ENCODE measurements at regions not wholly inside any gene's neighbourhood (a gene's known extent, or its start where the extent isn't known, plus 50 kb on each side); places are given as distances from the start of the nearest gene placed in this dataset.

DNA sequence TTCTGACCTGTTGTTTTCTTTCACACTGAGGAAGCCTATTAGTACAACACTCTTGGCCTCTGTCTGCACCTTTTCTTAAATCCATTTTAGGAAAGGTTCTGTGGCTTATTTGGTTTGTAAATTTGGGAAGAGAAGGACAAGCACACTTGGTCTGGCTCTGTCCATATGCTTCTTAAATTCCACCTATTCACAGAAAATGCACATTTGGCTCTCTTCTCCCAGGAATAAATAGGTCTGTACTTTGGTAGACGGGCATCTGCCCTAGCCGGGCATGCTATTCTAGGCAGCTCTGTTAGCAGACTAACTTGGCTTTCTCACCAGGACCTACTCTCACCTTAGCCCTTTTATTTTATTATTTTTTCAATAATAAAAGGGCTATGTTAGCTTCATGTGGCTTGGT is 1211.8 kb upstream of the SLC39A10 start:
- TF ChIP-seq, protein P1, sequence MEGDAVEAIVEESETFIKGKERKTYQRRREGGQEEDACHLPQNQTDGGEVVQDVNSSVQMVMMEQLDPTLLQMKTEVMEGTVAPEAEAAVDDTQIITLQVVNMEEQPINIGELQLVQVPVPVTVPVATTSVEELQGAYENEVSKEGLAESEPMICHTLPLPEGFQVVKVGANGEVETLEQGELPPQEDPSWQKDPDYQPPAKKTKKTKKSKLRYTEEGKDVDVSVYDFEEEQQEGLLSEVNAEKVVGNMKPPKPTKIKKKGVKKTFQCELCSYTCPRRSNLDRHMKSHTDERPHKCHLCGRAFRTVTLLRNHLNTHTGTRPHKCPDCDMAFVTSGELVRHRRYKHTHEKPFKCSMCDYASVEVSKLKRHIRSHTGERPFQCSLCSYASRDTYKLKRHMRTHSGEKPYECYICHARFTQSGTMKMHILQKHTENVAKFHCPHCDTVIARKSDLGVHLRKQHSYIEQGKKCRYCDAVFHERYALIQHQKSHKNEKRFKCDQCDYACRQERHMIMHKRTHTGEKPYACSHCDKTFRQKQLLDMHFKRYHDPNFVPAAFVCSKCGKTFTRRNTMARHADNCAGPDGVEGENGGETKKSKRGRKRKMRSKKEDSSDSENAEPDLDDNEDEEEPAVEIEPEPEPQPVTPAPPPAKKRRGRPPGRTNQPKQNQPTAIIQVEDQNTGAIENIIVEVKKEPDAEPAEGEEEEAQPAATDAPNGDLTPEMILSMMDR (IDR thresholded peaks at IDR 0.05; ENCODE audit: extremely low read depth, insufficient read depth, missing control alignments) = no peak
- no peak for DNase-seq (ENCODE audit: low spot score)
- in situ Hi-C loops (cut with MboI; ENCODE audit: low pct_unique_long_range_greater_than_20kb, low sequenced_read_pairs, unreplicated experiment) = no loop called here

DNA sequence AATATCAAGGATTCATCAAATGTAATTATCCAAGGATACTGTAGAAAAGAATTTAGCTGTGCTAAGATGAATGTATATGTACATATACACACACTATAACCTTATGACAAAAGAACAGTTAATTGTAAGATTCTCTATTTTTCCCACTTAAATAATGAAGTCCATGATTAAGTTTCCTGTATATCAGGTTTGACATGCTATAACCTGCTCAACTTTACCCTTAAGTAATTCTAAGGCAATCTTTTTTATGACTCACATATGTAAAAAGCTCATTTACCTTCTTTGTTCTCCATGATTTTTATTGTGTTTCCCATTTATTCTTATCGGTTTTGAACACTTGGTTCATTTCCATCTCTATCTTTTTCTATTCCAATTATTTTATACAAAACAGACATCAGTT is 1213.1 kb upstream of the SLC39A10 start:
- TF ChIP-seq, protein P1 (IDR thresholded peaks at IDR 0.05; ENCODE audit: extremely low read depth, insufficient read depth, missing control alignments) = no peak
- in situ Hi-C loops (cut with MboI; ENCODE audit: low pct_unique_long_range_greater_than_20kb, low sequenced_read_pairs, unreplicated experiment) = no loop called here
- DNase-seq (ENCODE audit: low spot score) = no peak

DNA sequence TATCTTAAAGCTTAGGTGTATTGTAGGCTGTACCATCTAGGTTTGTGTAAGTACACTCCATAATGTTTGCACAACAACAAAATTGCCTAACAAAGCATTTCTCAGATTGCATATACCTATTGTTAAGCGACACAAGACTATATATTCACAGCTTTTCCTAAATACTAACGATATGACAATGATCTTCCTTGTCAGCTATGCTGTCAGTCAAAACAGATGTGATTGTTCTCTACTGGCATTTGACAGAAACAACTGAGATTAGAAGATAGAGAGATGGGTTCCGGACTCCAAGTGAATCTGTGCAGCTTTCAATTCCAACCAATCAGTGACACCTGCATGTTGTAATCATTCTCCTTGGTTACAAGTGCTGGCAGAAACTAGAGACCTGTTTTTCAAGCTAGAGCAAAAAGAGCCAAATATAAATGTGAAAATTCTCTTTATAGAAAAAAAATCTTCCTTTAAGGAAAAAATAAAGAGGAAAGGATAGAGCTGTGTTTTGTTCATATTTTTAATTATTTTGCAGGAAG is 1232.3 kb upstream of the SLC39A10 start:
- in situ Hi-C loops (cut with MboI; ENCODE audit: low pct_unique_long_range_greater_than_20kb, low sequenced_read_pairs, unreplicated experiment) = no loop called here
- TF ChIP-seq, protein P1 (IDR thresholded peaks at IDR 0.05; ENCODE audit: extremely low read depth, insufficient read depth, missing control alignments) = no peak
- no peak for DNase-seq (ENCODE audit: low spot score)

DNA sequence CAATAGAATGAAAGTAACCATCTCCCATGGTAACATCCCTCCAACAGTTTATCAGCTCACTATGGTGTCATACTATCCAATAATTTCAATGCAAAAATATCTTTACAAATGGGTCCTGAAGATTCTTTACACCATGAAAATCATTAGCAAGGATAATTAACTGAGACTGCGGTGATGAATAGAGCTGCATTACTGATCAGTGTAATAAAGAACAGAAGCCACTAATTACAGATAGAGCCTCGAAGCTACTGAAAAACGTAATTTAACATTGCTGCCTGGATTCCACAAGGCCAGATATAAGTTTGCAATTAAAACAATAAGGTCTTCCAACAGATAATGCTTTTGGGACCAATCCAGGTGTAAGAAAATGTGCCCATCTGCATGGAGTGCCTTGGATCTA is 1245.8 kb upstream of the SLC39A10 start:
- in situ Hi-C loops (cut with MboI; ENCODE audit: low pct_unique_long_range_greater_than_20kb, low sequenced_read_pairs, unreplicated experiment) = no loop called here
- TF ChIP-seq, protein P1 (IDR thresholded peaks at IDR 0.05; ENCODE audit: extremely low read depth, insufficient read depth, missing control alignments) = no peak
- DNase-seq (ENCODE audit: low spot score) = no peak

DNA sequence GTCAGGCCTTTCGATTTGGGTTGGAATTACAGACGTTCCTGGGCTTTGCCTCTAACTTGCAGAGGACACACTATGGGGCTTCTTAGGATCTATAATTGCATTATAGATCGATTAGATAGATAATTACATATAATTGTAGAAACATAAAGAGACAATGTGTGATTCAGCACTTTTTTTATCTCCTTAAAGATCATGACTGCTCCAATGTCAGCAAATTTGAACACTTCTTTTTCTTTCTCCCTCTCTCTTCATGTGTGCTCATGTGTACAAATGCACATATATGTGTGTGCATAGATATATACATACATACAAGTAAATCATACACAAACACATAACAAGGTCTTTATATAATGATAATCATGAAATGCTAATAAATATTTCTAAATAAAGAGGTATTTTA is 1261.2 kb upstream of the SLC39A10 start:
- in situ Hi-C loops (cut with MboI; ENCODE audit: low pct_unique_long_range_greater_than_20kb, low sequenced_read_pairs, unreplicated experiment) = no loop called here
- no peak for DNase-seq (ENCODE audit: low spot score)
- TF ChIP-seq, protein P1 (IDR thresholded peaks at IDR 0.05; ENCODE audit: extremely low read depth, insufficient read depth, missing control alignments) = no peak

DNA sequence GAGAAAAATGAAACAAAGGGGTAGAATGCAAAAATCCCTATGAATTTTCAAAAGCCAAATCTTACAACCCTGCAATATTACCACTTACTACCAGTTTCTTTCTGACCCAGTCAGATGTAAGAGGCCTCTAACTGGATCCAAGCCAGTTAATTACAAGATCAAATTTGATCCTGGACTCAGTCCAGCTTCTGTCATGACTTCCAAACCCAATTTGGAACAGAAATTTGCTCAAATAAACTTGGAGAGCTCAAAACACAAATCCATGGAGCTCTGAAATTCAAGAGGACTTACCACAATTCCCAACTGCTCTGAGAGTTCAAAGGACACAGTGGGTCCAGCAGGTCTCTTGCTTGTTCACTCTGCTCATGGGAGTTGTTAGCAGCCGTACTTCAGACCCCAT is 1271.7 kb upstream of the SLC39A10 start:
- no peak for DNase-seq (ENCODE audit: low spot score)
- in situ Hi-C loops (cut with MboI; ENCODE audit: low pct_unique_long_range_greater_than_20kb, low sequenced_read_pairs, unreplicated experiment) = no loop called here
- TF ChIP-seq, protein P1 (IDR thresholded peaks at IDR 0.05; ENCODE audit: extremely low read depth, insufficient read depth, missing control alignments) = no peak

DNA sequence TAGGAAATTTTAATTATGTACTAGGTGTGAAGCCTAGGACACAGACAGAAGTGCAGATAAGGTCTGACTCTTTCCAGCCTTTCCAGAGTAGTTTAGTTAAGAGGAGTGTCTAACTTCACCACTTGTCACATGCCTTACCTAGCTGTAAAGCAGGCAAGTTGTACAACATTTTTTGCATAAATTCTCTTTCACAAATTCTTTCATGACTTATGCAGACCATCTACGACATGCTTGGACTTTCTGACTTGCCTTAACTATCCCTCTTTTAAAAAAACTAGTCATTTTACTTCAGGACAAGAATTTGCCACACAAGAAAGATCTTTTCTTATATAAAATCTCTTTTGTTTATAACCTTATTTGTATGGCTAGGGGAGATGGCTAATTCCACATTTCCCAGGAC is 1273.6 kb upstream of the SLC39A10 start:
- no peak for DNase-seq (ENCODE audit: low spot score)
- TF ChIP-seq, protein P1 (IDR thresholded peaks at IDR 0.05; ENCODE audit: extremely low read depth, insufficient read depth, missing control alignments) = no peak
- in situ Hi-C loops (cut with MboI; ENCODE audit: low pct_unique_long_range_greater_than_20kb, low sequenced_read_pairs, unreplicated experiment) = no loop called here
